ENCODE measurements at regions not wholly inside any gene's neighbourhood (a gene's known extent, or its start where the extent isn't known, plus 50 kb on each side); places are given as distances from the start of the nearest gene placed in this dataset.

DNA sequence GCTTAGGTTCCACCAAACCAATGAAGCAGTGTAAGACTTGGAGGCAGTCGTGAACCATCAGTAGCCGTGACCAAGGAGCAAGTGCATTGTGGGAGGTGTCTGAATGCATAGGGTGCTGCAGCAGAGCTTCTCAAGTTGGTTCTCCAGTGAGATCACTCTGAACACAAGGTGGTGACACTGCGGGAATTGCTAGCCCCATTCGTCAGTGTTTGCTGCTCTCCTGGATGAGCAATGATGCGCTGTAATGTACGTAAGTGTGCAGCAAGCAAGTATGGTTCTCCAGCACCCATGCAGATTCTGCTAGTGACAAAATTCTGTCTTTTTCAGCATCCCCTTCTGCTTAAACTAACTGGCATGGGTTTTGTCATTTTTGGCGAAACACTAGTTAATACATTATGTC lies 97.6 kb upstream of the HTR2A start:
- TF ChIP-seq GATA2 (IDR thresholded peaks at IDR 0.05; ENCODE audit: low read depth, low read length) (no peak), GATA3 (IDR thresholded peaks at IDR 0.05; ENCODE audit: low read depth, low read length) (no peak)
